B cell (primary cell): ENCODE measurements at regions not wholly inside any gene's neighbourhood (a gene's known extent, or its start where the extent isn't known, plus 50 kb on each side); places are given as distances from the start of the nearest gene placed in this dataset.

ENCODE experiments used
- ATAC-seq: fragments of 200-7000 bp; cut with Tn5 transposase; one replicate; pipeline ENCODE4 v1.10.0; 2021; ENCODE audit warnings: low read depth, mild to moderate bottlenecking, moderate number of reproducible peaks, moderate library complexity
- CTCF ChIA-PET: fragments of 350-600 bp; sonication (Branson Sonifier 250); formaldehyde crosslinking; loops from one replicate; lab custom pipeline; 2021; ENCODE audit warnings: antibody characterized with exemption, inconsistent platforms; lab: Charles Lee
- POLR2A ChIA-PET: fragments of 350-600 bp; sonication (Branson Sonifier 250); formaldehyde crosslinking; loops from one replicate; lab custom pipeline; 2021; ENCODE audit warnings: antibody characterized with exemption; lab: Charles Lee
- DNase-seq: peaks from one replicate; pipeline ENCODE4 v3.0.0; 2013
- H2AFZ ChIP-seq: 2 replicates; pipeline ENCODE4 v1.6.1; 2012; ENCODE audit warnings: mild to moderate bottlenecking, low read depth, low read length; ENCODE audit not compliant: insufficient read depth, poor library complexity, severe bottlenecking
- H3K27ac ChIP-seq, 2 donors: 1 replicate in 1 of 2; 2 replicates in 1 of 2; pipeline ENCODE4 v1.5.1; 2012 to 2013; ENCODE audit warnings: low read length in 2 of 2, mild to moderate bottlenecking in 2 of 2, moderate library complexity in 1 of 2
- H3K27me3 ChIP-seq, 4 experiments: fragments of 200-600 bp in 1 of 4; sonication (generic) in 1 of 4; replicated peaks in 1 of 4; 1 replicate in 2 of 4; 2 replicates in 2 of 4; pipeline versions ENCODE4 v1.6.1 to v1.7.0; 2013 to 2016; ENCODE audit warnings: low read length in 3 of 4, mild to moderate bottlenecking in 2 of 4, mixed read lengths in 1 of 4, moderate library complexity in 1 of 4; ENCODE audit not compliant: insufficient read depth in 4 of 4, control insufficient read depth in 3 of 4; ENCODE audit errors: control extremely low read depth in 1 of 4
- H3K36me3 ChIP-seq, 2 experiments: replicated peaks in 1 of 2; 1 replicate in 1 of 2; 2 replicates in 1 of 2; pipeline versions ENCODE4 v1.6.1 to v1.7.1; 2013; ENCODE audit warnings: low read length in 1 of 2; ENCODE audit not compliant: insufficient read depth in 2 of 2, control insufficient read depth in 1 of 2; ENCODE audit errors: control extremely low read depth in 1 of 2, extremely low read depth in 1 of 2
- H3K4me1 ChIP-seq, 2 donors: fragments of 200-600 bp in 1 of 2; sonication (generic) in 1 of 2; 1 replicate in 1 of 2; 2 replicates in 1 of 2; pipeline versions ENCODE4 v1.5.1 to v1.6.1; 2013 to 2017; ENCODE audit warnings: low read length in 2 of 2; ENCODE audit not compliant: control insufficient read depth in 2 of 2, insufficient read depth in 2 of 2
- H3K4me2 ChIP-seq: replicated peaks from 2 replicates; pipeline ENCODE3; 2012; ENCODE audit warnings: mild to moderate bottlenecking, low read depth, low read length; ENCODE audit not compliant: poor library complexity, severe bottlenecking
- H3K4me3 ChIP-seq, 5 experiments: fragments of 200-600 bp in 1 of 5; sonication (generic) in 1 of 5; 1 replicate in 3 of 5; 2 replicates in 2 of 5; pipeline versions ENCODE4 v1.5.1 to v1.7.0; 2011 to 2016; ENCODE audit warnings: low read length in 4 of 5, mild to moderate bottlenecking in 4 of 5, low read depth in 2 of 5, control low read depth in 1 of 5, moderate library complexity in 1 of 5; ENCODE audit not compliant: insufficient read depth in 1 of 5; ENCODE audit errors: control extremely low read depth in 1 of 5, extremely low read depth in 1 of 5
- H3K79me2 ChIP-seq: fragments of 200-600 bp; sonication (generic); one replicate; pipeline ENCODE4 v1.6.0; 2016; ENCODE audit warnings: low read length; ENCODE audit not compliant: control insufficient read depth, insufficient read depth
- H3K9ac ChIP-seq: fragments of 200-600 bp; sonication (generic); 2 replicates; pipeline ENCODE4 v1.6.1; 2017; ENCODE audit warnings: mild to moderate bottlenecking, low read length, moderate library complexity
- H3K9me3 ChIP-seq, 3 donors: one replicate each; pipeline versions ENCODE4 v1.6.1 to v1.7.1; 2013; ENCODE audit warnings: low read length in 2 of 3; ENCODE audit not compliant: control insufficient read depth in 2 of 3, insufficient read depth in 1 of 3; ENCODE audit errors: control extremely low read depth in 1 of 3
- H4K20me1 ChIP-seq: 2 replicates; pipeline ENCODE4 v1.6.0; 2012; ENCODE audit warnings: mild to moderate bottlenecking, low read length; ENCODE audit not compliant: insufficient read depth, control insufficient read depth, poor library complexity, severe bottlenecking
- H3K27ac Mint-ChIP-seq: one replicate; pipeline ENCODE4 v1.8.0; 2021; ENCODE audit warnings: mixed read lengths
- H3K27me3 Mint-ChIP-seq: one replicate; pipeline ENCODE4 v1.8.0; 2021; ENCODE audit warnings: mixed read lengths
- H3K4me1 Mint-ChIP-seq: one replicate; pipeline ENCODE4 v1.8.0; 2021; ENCODE audit warnings: mixed read lengths
- H3K4me3 Mint-ChIP-seq: one replicate; pipeline ENCODE4 v1.8.0; 2021; ENCODE audit warnings: mixed read lengths
- H3K9me3 Mint-ChIP-seq: one replicate; pipeline ENCODE4 v1.8.0; 2022; ENCODE audit warnings: mixed read lengths; ENCODE audit not compliant: insufficient read depth
- EZH2 ChIP-seq: IDR thresholded peaks from 2 replicates; pipeline ENCODE4 v1.6.1; 2012; ENCODE audit warnings: borderline replicate concordance, low read depth, mild to moderate bottlenecking, moderate library complexity, low read length; ENCODE audit not compliant: insufficient read depth, poor library complexity, severe bottlenecking
- WGBS: methylation state at CpG from one replicate; pipeline ENCODE4 v1.1.5; 2013; ENCODE audit warnings: missing lambda C conversion rate; ENCODE audit not compliant: insufficient coverage; 5-methylcytosine and 5-hydroxymethylcytosine counted together
- intact Hi-C: fragments of 100-400 bp; cut with micrococcal nuclease; formaldehyde crosslinking; loops from one replicate; pipeline ENCODE4 v1.10.0; 2022
- TF ChIP-seq, protein P1 (sequence below): fragments of 200-600 bp; IDR thresholded peaks from one replicate; pipeline ENCODE4 v1.8.0; 2022; ENCODE audit warnings: antibody characterized with exemption, mild to moderate bottlenecking

DNA sequence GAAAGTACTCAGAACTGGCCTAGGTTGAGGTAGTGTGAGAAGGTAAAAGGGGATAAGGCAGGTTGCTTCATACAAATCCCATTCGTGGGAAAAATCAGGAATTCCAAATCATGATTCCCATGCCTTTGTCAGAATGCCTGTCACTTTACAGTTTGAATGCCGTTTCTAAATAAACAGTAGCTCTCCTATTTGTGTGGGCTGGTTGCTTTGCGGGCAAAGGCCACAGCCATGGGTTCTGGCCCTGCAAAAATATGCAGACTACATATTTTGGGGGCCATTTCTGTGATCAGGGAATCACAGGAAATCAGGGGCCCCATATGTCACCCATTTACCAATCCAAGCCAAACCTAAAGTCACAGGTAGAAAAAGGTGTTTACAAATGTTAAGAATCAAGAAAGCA, 161.3 kb upstream of the BMP4 start:
- ATAC-seq (no peak), DNase-seq (no peak)
- Histone ChIP-seq H2AFZ (no peak overlapping the region), H3K79me2 (no peaks in the 10 kb centered on the region), H3K36me3 (no peaks in the 10 kb centered on the region), H3K27me3 (no peaks in the 10 kb centered on the region), H3K4me1 (no peaks in the 10 kb centered on the region), H3K9ac (no peak overlapping the region), H3K4me3 (no peak overlapping the region), H3K27ac (no peak overlapping the region), H3K9me3 (peaks cover 0 to 2% (median 0%) of the 10 kb centered on the region in 3 donors), H3K4me2 (no peak overlapping the region), H4K20me1 (no peaks in the 10 kb centered on the region)
- ChIA-PET POLR2A (no interaction called here), CTCF (no interaction called here)
- H3K4me1 Mint-ChIP-seq = no peaks in the 10 kb centered on the region
- TF ChIP-seq, protein P1, sequence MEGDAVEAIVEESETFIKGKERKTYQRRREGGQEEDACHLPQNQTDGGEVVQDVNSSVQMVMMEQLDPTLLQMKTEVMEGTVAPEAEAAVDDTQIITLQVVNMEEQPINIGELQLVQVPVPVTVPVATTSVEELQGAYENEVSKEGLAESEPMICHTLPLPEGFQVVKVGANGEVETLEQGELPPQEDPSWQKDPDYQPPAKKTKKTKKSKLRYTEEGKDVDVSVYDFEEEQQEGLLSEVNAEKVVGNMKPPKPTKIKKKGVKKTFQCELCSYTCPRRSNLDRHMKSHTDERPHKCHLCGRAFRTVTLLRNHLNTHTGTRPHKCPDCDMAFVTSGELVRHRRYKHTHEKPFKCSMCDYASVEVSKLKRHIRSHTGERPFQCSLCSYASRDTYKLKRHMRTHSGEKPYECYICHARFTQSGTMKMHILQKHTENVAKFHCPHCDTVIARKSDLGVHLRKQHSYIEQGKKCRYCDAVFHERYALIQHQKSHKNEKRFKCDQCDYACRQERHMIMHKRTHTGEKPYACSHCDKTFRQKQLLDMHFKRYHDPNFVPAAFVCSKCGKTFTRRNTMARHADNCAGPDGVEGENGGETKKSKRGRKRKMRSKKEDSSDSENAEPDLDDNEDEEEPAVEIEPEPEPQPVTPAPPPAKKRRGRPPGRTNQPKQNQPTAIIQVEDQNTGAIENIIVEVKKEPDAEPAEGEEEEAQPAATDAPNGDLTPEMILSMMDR = no peak
- TF ChIP-seq EZH2 = no peak
- no peak overlapping the region for H3K4me3 Mint-ChIP-seq
- 80% methylated on average over 2 of the region's 3 CpGs for WGBS
- no peaks in the 10 kb centered on the region for H3K27me3 Mint-ChIP-seq
- H3K27ac Mint-ChIP-seq = no peak overlapping the region
- no peaks in the 10 kb centered on the region for H3K9me3 Mint-ChIP-seq
- intact Hi-C loops = no loop called here

DNA sequence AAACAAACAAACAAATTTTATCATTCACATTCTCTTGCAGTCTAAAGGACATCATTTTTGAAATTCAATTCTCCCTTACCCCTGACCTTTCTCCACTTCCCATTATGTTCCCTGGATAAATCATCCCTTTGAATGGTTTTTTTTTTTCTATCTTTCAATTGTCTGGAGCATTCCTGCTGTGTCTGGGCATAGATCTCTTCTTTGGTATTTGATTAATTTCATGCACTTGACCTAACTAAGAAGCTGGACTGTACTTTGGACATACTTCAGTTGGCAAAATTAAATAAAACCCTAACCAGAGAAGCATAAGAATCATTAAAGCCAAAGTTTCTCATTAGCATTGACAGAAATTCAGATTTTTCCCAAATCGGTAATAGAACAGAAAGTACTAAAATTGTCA, 163.6 kb upstream of the BMP4 start:
- H3K27ac ChIP-seq = no peak overlapping the region
- WGBS = no CpG with 5 or more reads among the region's 1 CpG
- H3K4me2 ChIP-seq = no peak overlapping the region
- Mint-ChIP-seq H3K9me3 (no peaks in the 10 kb centered on the region), H3K27ac (no peak overlapping the region), H3K4me3 (no peak overlapping the region), H3K4me1 (no peaks in the 10 kb centered on the region), H3K27me3 (no peaks in the 10 kb centered on the region)
- no peaks in the 10 kb centered on the region for H3K79me2 ChIP-seq
- ChIA-PET CTCF (no interaction called here), POLR2A (no interaction called here)
- no peaks in the 10 kb centered on the region for H3K36me3 ChIP-seq
- H3K9me3 ChIP-seq = no peaks in the 10 kb centered on the region
- no peaks in the 10 kb centered on the region for H3K27me3 ChIP-seq
- H3K4me3 ChIP-seq = no peak overlapping the region
- H4K20me1 ChIP-seq = no peaks in the 10 kb centered on the region
- TF ChIP-seq, protein P1 = no peak
- no peak for TF ChIP-seq EZH2
- intact Hi-C loops = no loop called here
- DNase-seq (no peak), ATAC-seq (no peak)
- H3K4me1 ChIP-seq = no peaks in the 10 kb centered on the region
- no peak overlapping the region for H2AFZ ChIP-seq
- no peak overlapping the region for H3K9ac ChIP-seq
